ENCODE measurements at regions not wholly inside any gene's neighbourhood (a gene's known extent, or its start where the extent isn't known, plus 50 kb on each side); places are given as distances from the start of the nearest gene placed in this dataset.

DNA sequence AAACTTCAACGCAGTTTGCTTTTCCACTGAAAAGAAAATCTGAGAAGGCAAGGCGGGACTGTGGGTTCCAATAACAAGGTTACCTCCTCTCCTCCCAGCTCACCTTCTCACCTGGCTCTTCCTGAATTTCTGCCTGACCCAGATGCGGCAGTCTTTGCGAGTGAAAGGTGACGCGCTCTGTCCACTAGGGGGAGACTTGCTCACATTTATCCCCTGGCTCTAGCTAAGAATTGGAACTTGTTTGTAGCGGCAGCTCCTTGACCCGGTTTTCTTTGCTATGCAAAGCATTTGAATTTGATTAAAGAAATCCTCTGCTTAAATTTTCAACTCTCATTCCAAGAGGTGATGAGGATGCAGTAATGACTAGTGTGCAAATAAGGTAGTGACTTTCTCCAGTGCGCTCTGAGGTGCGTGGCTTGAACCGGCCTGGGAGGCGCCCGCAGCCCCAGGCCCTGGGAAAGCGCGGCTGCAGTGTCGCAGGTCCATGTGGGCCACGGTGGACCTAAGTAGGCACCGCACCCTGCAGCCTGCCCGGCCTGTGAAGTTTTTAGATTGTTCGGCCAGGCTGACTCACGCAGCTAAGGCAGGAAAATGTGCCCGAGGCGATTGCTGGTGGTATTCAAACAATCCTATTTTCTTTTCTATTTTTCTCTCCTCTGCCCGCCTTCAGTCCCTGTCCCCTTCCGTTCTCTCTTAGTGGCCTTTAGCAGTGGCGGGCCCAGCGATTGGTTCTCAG, 336.9 kb upstream of the NPSR1 start:
- Histone ChIP-seq H3K27me3 (ENCODE audit: control insufficient read depth in 5 of 5, insufficient read depth in 4 of 5, low read length in 5 of 5) (no peaks in the 10 kb centered on the region), H3K4me1 (ENCODE audit: control insufficient read depth in 5 of 5, insufficient read depth in 5 of 5, low read length in 5 of 5) (peaks cover 0 to 5% (median 3%) of the 10 kb centered on the region in 5 donors), H3K9ac (ENCODE audit: low read length in 5 of 5) (no peak overlapping the region), H3K36me3 (ENCODE audit: control insufficient read depth in 5 of 5, insufficient read depth in 5 of 5, low read length in 5 of 5) (no peaks in the 10 kb centered on the region), H3K4me3 (ENCODE audit: low read depth in 1 of 5, low read length in 5 of 5) (peak overlapping the region in 1 of 5 donors; percentile 17), H3K9me3 (ENCODE audit: control insufficient read depth in 5 of 5, low read length in 5 of 5) (no peaks in the 10 kb centered on the region), H3K27ac (ENCODE audit: low read depth, low read length) (no peak overlapping the region)

DNA sequence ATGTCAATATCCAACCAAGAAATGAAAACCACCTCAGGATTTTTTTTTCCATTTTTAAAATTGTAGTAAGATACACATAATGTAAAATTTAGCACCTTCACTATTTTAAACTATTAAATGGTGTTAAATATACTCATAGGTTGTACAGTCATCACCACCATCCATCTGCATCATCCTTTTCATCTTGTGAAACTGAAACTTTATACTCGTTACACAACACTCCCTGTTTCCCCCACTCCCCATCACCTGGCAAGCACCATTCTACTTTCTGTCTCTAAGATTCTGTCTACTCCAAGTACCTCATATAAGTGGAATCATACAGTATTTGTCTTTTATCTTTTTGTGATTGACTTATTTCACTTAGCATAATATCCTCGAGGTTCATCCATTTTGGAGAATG, 335.2 kb upstream of the NPSR1 start:
- Histone ChIP-seq H3K27me3 (ENCODE audit: control insufficient read depth in 5 of 5, insufficient read depth in 4 of 5, low read length in 5 of 5) (peaks cover 0 to 2% (median 0%) of the 10 kb centered on the region in 5 donors), H3K9me3 (ENCODE audit: control insufficient read depth in 5 of 5, low read length in 5 of 5) (no peaks in the 10 kb centered on the region)

DNA sequence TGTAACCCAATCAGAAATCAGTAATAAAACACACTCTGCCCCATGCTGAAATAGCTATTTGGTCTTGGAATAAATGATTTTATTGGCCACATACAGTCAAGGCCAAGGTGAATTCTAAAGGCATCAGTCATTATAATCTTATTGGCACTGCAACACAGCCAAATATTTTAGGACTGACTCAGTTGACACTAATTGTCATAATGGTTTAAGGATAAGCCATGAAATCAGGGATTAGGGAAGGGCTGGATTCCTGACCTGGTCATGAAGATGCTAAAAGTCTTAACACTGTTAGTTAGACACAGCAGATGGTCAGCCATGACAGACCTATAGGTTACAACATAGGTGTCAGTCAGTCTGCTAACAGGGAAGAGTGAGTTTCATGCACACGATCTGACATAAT, 330.3 kb upstream of the NPSR1 start:
- H3K9ac ChIP-seq (ENCODE audit: low read length in 5 of 5), result no peak overlapping the region
- no peaks in the 10 kb centered on the region for H3K9me3 ChIP-seq (ENCODE audit: control insufficient read depth in 5 of 5, low read length in 5 of 5)
- H3K36me3 ChIP-seq (ENCODE audit: control insufficient read depth in 5 of 5, insufficient read depth in 5 of 5, low read length in 5 of 5), result no peaks in the 10 kb centered on the region
- H3K4me1 ChIP-seq (ENCODE audit: control insufficient read depth in 5 of 5, insufficient read depth in 5 of 5, low read length in 5 of 5), result no peaks in the 10 kb centered on the region
- no peak overlapping the region for H3K27ac ChIP-seq (ENCODE audit: low read depth, low read length)
- no peak overlapping the region for H3K4me3 ChIP-seq (ENCODE audit: low read depth in 1 of 5, low read length in 5 of 5)
- peaks cover 0 to 4% (median 0%) of the 10 kb centered on the region in 5 donors for H3K27me3 ChIP-seq (ENCODE audit: control insufficient read depth in 5 of 5, insufficient read depth in 4 of 5, low read length in 5 of 5)

More for the DNA sequence above, 335.2 kb upstream of the NPSR1 start:
- Histone ChIP-seq H3K4me3 (ENCODE audit: low read depth in 1 of 5, low read length in 5 of 5) (no peak overlapping the region), H3K4me1 (ENCODE audit: control insufficient read depth in 5 of 5, insufficient read depth in 5 of 5, low read length in 5 of 5) (peaks cover 0 to 5% (median 3%) of the 10 kb centered on the region in 5 donors), H3K36me3 (ENCODE audit: control insufficient read depth in 5 of 5, insufficient read depth in 5 of 5, low read length in 5 of 5) (no peaks in the 10 kb centered on the region), H3K9ac (ENCODE audit: low read length in 5 of 5) (no peak overlapping the region), H3K27ac (ENCODE audit: low read depth, low read length) (no peak overlapping the region)

GRCh38 chr7:34330308-34330707, 327.7 kb upstream of the NPSR1 start:
- H3K4me1 ChIP-seq (ENCODE audit: control insufficient read depth in 5 of 5, insufficient read depth in 5 of 5, low read length in 5 of 5), result no peaks in the 10 kb centered on the region
- peaks cover 0 to 4% (median 0%) of the 10 kb centered on the region in 5 donors for H3K27me3 ChIP-seq (ENCODE audit: control insufficient read depth in 5 of 5, insufficient read depth in 4 of 5, low read length in 5 of 5)
- no peaks in the 10 kb centered on the region for H3K36me3 ChIP-seq (ENCODE audit: control insufficient read depth in 5 of 5, insufficient read depth in 5 of 5, low read length in 5 of 5)
- no peaks in the 10 kb centered on the region for H3K9me3 ChIP-seq (ENCODE audit: control insufficient read depth in 5 of 5, low read length in 5 of 5)
- no peak overlapping the region for H3K9ac ChIP-seq (ENCODE audit: low read length in 5 of 5)
- no peak overlapping the region for H3K27ac ChIP-seq (ENCODE audit: low read depth, low read length)
- no peak overlapping the region for H3K4me3 ChIP-seq (ENCODE audit: low read depth in 1 of 5, low read length in 5 of 5)

- no peak overlapping the region for H3K4me3 ChIP-seq (ENCODE audit: low read depth in 1 of 5, low read length in 5 of 5)
- no peaks in the 10 kb centered on the region for H3K36me3 ChIP-seq (ENCODE audit: control insufficient read depth in 5 of 5, insufficient read depth in 5 of 5, low read length in 5 of 5)
- H3K9ac ChIP-seq (ENCODE audit: low read length in 5 of 5), result no peak overlapping the region
- no peaks in the 10 kb centered on the region for H3K9me3 ChIP-seq (ENCODE audit: control insufficient read depth in 5 of 5, low read length in 5 of 5)
- peaks cover 0 to 4% (median 0%) of the 10 kb centered on the region in 5 donors for H3K27me3 ChIP-seq (ENCODE audit: control insufficient read depth in 5 of 5, insufficient read depth in 4 of 5, low read length in 5 of 5)
- no peaks in the 10 kb centered on the region for H3K4me1 ChIP-seq (ENCODE audit: control insufficient read depth in 5 of 5, insufficient read depth in 5 of 5, low read length in 5 of 5)
- no peak overlapping the region for H3K27ac ChIP-seq (ENCODE audit: low read depth, low read length)
These were observed 326.9 kb upstream of the NPSR1 start for GRCh38 chr7:34331102-34331501.

- Histone ChIP-seq H3K27ac (ENCODE audit: low read depth, low read length) (no peak overlapping the region), H3K4me3 (ENCODE audit: low read depth in 1 of 5, low read length in 5 of 5) (no peak overlapping the region), H3K27me3 (ENCODE audit: control insufficient read depth in 5 of 5, insufficient read depth in 4 of 5, low read length in 5 of 5) (peaks cover 0 to 4% (median 0%) of the 10 kb centered on the region in 5 donors), H3K9ac (ENCODE audit: low read length in 5 of 5) (no peak overlapping the region), H3K36me3 (ENCODE audit: control insufficient read depth in 5 of 5, insufficient read depth in 5 of 5, low read length in 5 of 5) (no peaks in the 10 kb centered on the region), H3K4me1 (ENCODE audit: control insufficient read depth in 5 of 5, insufficient read depth in 5 of 5, low read length in 5 of 5) (no peaks in the 10 kb centered on the region), H3K9me3 (ENCODE audit: control insufficient read depth in 5 of 5, low read length in 5 of 5) (no peaks in the 10 kb centered on the region)
These were observed 326.0 kb upstream of the NPSR1 start for GRCh38 chr7:34332006-34332405.

DNA sequence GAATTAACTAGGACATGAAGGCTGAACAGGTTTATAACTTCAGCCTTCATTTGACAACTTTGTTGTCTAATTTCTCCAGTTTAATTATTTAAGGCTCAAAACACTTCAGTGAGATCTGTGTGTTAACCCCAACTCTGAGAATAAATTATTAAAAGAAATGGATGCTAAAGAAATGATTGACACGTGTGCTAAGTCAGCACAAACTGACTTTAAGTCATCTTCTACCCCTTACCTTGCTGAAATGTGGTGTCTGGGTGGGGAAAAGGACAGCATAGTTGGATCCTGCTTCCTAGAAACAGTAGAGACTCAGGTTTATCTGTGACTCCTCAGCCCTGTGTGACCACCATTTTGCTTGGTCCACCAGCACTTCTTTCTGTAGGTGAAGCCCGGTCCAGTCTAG, 324.8 kb upstream of the NPSR1 start:
- H3K36me3 ChIP-seq (ENCODE audit: control insufficient read depth in 5 of 5, insufficient read depth in 5 of 5, low read length in 5 of 5), result no peaks in the 10 kb centered on the region
- no peak overlapping the region for H3K27ac ChIP-seq (ENCODE audit: low read depth, low read length)
- H3K9me3 ChIP-seq (ENCODE audit: control insufficient read depth in 5 of 5, low read length in 5 of 5), result peaks cover 0 to 1% (median 0%) of the 10 kb centered on the region in 5 donors
- H3K4me1 ChIP-seq (ENCODE audit: control insufficient read depth in 5 of 5, insufficient read depth in 5 of 5, low read length in 5 of 5), result no peaks in the 10 kb centered on the region
- H3K4me3 ChIP-seq (ENCODE audit: low read depth in 1 of 5, low read length in 5 of 5), result no peak overlapping the region
- no peak overlapping the region for H3K9ac ChIP-seq (ENCODE audit: low read length in 5 of 5)
- no peaks in the 10 kb centered on the region for H3K27me3 ChIP-seq (ENCODE audit: control insufficient read depth in 5 of 5, insufficient read depth in 4 of 5, low read length in 5 of 5)

DNA sequence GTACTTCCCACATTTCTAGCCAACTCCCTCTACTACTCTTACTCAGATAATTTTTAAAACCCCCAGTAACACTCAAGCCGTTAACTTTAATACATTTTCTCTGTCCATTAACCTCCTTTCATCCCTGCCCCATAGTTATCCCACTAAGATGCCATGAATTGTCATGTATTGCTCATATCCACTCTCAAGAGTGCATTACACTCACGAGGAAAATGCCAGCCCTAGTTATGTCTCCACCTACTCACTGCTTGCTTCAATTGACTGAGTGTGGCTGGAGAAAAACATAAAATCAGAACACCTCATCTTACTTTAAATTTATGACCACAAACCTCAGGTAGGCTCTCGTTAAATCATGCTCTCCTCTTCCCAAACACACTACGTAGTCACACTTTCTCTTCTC, 324.1 kb upstream of the NPSR1 start:
- Histone ChIP-seq H3K27ac (ENCODE audit: low read depth, low read length) (no peak overlapping the region), H3K4me1 (ENCODE audit: control insufficient read depth in 5 of 5, insufficient read depth in 5 of 5, low read length in 5 of 5) (no peaks in the 10 kb centered on the region), H3K9ac (ENCODE audit: low read length in 5 of 5) (no peak overlapping the region), H3K9me3 (ENCODE audit: control insufficient read depth in 5 of 5, low read length in 5 of 5) (peaks cover 0 to 6% (median 0%) of the 10 kb centered on the region in 5 donors), H3K4me3 (ENCODE audit: low read depth in 1 of 5, low read length in 5 of 5) (no peak overlapping the region), H3K27me3 (ENCODE audit: control insufficient read depth in 5 of 5, insufficient read depth in 4 of 5, low read length in 5 of 5) (no peaks in the 10 kb centered on the region), H3K36me3 (ENCODE audit: control insufficient read depth in 5 of 5, insufficient read depth in 5 of 5, low read length in 5 of 5) (no peaks in the 10 kb centered on the region)

- peaks cover 0 to 6% (median 0%) of the 10 kb centered on the region in 5 donors for H3K9me3 ChIP-seq (ENCODE audit: control insufficient read depth in 5 of 5, low read length in 5 of 5)
- H3K4me3 ChIP-seq (ENCODE audit: low read depth in 1 of 5, low read length in 5 of 5), result no peak overlapping the region
- no peaks in the 10 kb centered on the region for H3K27me3 ChIP-seq (ENCODE audit: control insufficient read depth in 5 of 5, insufficient read depth in 4 of 5, low read length in 5 of 5)
These were observed 320.9 kb upstream of the NPSR1 start for GRCh38 chr7:34337163-34337562.

GRCh38 chr7:34338961-34339526, 319.0 kb upstream of the NPSR1 start:
- no peaks in the 10 kb centered on the region for H3K27me3 ChIP-seq (ENCODE audit: control insufficient read depth in 5 of 5, insufficient read depth in 4 of 5, low read length in 5 of 5)
- no peaks in the 10 kb centered on the region for H3K36me3 ChIP-seq (ENCODE audit: control insufficient read depth in 5 of 5, insufficient read depth in 5 of 5, low read length in 5 of 5)
- no peak overlapping the region for H3K4me3 ChIP-seq (ENCODE audit: low read depth in 1 of 5, low read length in 5 of 5)
- H3K9me3 ChIP-seq (ENCODE audit: control insufficient read depth in 5 of 5, low read length in 5 of 5), result peaks cover 0 to 6% (median 0%) of the 10 kb centered on the region in 5 donors
- H3K9ac ChIP-seq (ENCODE audit: low read length in 5 of 5), result no peak overlapping the region
- H3K27ac ChIP-seq (ENCODE audit: low read depth, low read length), result no peak overlapping the region
- H3K4me1 ChIP-seq (ENCODE audit: control insufficient read depth in 5 of 5, insufficient read depth in 5 of 5, low read length in 5 of 5), result no peaks in the 10 kb centered on the region

More at GRCh38 chr7:34337163-34337562, 320.9 kb upstream of the NPSR1 start:
- Histone ChIP-seq H3K4me1 (ENCODE audit: control insufficient read depth in 5 of 5, insufficient read depth in 5 of 5, low read length in 5 of 5) (no peaks in the 10 kb centered on the region), H3K9ac (ENCODE audit: low read length in 5 of 5) (no peak overlapping the region), H3K27ac (ENCODE audit: low read depth, low read length) (no peak overlapping the region), H3K36me3 (ENCODE audit: control insufficient read depth in 5 of 5, insufficient read depth in 5 of 5, low read length in 5 of 5) (no peaks in the 10 kb centered on the region)
